Ishikawa (cell line): ENCODE measurements at regions not wholly inside any gene's neighbourhood (a gene's known extent, or its start where the extent isn't known, plus 50 kb on each side); places are given as distances from the start of the nearest gene placed in this dataset.

Source experiments
- CEBPB ChIP-seq: IDR thresholded peaks from 2 replicates; pipeline ENCODE4 v1.6.1; 2012
- EP300 ChIP-seq: IDR thresholded peaks from 2 replicates; pipeline ENCODE4 v1.6.1; 2012; ENCODE audit warnings: borderline replicate concordance
- TF ChIP-seq, protein P1 (sequence below): IDR thresholded peaks from 2 replicates; pipeline ENCODE4 v1.6.1; 2012

DNA sequence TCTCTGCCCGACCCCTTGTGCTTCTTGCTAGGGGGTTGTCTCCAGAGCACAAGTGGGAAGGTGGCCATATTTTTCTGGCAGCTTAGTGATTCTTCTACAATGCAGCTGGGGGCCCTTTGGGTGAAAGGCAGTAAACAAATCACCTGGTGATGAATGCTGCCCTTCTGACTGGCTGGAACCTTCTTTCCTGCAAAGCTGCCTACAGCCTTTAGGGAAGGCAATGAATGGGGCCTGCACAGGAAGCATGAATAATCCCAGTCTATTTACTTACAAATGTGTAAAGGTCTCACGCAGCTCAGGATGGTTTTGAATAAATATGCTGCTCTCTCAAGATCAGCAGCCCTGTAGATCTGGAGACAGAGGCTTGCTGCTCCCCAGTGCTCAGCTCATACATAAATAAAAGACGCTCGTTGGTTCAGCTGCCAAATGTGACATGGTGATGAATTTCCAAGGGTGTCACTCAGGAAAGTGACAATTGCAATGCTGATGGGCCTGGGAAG, 289.2 kb downstream of the TDRD15 start:
- TF ChIP-seq, protein P1, sequence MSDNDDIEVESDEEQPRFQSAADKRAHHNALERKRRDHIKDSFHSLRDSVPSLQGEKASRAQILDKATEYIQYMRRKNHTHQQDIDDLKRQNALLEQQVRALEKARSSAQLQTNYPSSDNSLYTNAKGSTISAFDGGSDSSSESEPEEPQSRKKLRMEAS: no peak
- TF ChIP-seq CEBPB: no peak
- TF ChIP-seq EP300: no peak
